ENCODE measurements at regions not wholly inside any gene's neighbourhood (a gene's known extent, or its start where the extent isn't known, plus 50 kb on each side); places are given as distances from the start of the nearest gene placed in this dataset.

GRCh38 chr3:190224456-190224855 is 97.8 kb downstream of the CLDN1 start:
- no peak for TF ChIP-seq CTCF (IDR thresholded peaks at IDR 0.05)
- TF ChIP-seq EP300 (IDR thresholded peaks at IDR 0.05), result no peak
